ENCODE measurements at regions not wholly inside any gene's neighbourhood (a gene's known extent, or its start where the extent isn't known, plus 50 kb on each side); places are given as distances from the start of the nearest gene placed in this dataset.
"Not testable (repeated sequence)": the region's sequence is repeated elsewhere in the genome, so short reads cannot be mapped to it uniquely, and the experiment has no call there.

DNA sequence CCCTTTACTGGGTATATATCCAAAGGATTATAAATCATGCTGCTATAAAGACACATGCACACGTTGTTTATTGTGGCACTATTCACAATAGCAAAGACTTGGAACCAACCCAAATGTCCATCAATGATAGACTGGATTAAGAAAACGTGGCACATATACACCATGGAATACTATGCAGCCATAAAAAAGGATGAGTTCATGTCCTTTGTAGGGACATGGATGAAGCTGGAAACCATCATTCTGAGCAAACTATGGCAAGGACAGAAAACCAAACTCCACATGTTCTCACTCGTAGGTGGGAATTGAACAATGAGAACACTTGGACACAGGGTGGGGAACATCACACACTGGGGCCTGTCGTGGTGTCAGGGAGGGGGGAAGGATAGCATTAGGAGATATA, 59.2 kb downstream of the CXorf49B start:
- TF ChIP-seq, protein P1, sequence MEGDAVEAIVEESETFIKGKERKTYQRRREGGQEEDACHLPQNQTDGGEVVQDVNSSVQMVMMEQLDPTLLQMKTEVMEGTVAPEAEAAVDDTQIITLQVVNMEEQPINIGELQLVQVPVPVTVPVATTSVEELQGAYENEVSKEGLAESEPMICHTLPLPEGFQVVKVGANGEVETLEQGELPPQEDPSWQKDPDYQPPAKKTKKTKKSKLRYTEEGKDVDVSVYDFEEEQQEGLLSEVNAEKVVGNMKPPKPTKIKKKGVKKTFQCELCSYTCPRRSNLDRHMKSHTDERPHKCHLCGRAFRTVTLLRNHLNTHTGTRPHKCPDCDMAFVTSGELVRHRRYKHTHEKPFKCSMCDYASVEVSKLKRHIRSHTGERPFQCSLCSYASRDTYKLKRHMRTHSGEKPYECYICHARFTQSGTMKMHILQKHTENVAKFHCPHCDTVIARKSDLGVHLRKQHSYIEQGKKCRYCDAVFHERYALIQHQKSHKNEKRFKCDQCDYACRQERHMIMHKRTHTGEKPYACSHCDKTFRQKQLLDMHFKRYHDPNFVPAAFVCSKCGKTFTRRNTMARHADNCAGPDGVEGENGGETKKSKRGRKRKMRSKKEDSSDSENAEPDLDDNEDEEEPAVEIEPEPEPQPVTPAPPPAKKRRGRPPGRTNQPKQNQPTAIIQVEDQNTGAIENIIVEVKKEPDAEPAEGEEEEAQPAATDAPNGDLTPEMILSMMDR (conservative IDR thresholded peaks at IDR 0.05; ENCODE audit: low read length): not testable (repeated sequence)
- TF ChIP-seq EZH2phosphoT487 (IDR thresholded peaks at IDR 0.05; ENCODE audit: borderline replicate concordance): not testable (repeated sequence)

Data from Loucy (cell line).